Neuronal stem cell (in vitro differentiated cells): ENCODE measurements at regions not wholly inside any gene's neighbourhood (a gene's known extent, or its start where the extent isn't known, plus 50 kb on each side); places are given as distances from the start of the nearest gene placed in this dataset.
A peak's percentile ranks its signal among the peaks of the same experiment; 100 is the strongest.

Experiments
- DNase-seq: peaks from one replicate; pipeline ENCODE4 v3.0.0-alpha.2; 2013; ENCODE audit warnings: low spot score
- H2AFZ ChIP-seq: one replicate; pipeline ENCODE4 v1.6.1; 2013; ENCODE audit warnings: mild to moderate bottlenecking, low read length, inconsistent platforms
- H2AK5ac ChIP-seq: 2 replicates; pipeline ENCODE4 v1.6.1; 2013; ENCODE audit warnings: low read depth, mild to moderate bottlenecking, inconsistent platforms, low read length, moderate library complexity, mixed read lengths
- H2BK120ac ChIP-seq: 2 replicates; pipeline ENCODE4 v1.6.1; 2013; ENCODE audit warnings: low read depth, mild to moderate bottlenecking, inconsistent platforms, low read length, moderate library complexity, mixed read lengths
- H2BK12ac ChIP-seq: one replicate; pipeline ENCODE4 v1.6.1; 2013; ENCODE audit warnings: low read length, inconsistent platforms
- H2BK15ac ChIP-seq: 2 replicates; pipeline ENCODE4 v1.6.1; 2013; ENCODE audit warnings: mild to moderate bottlenecking, low read length, inconsistent platforms, mixed read lengths
- H2BK5ac ChIP-seq: one replicate; pipeline ENCODE4 v1.6.1; 2013; ENCODE audit warnings: inconsistent platforms, mild to moderate bottlenecking, low read length, moderate library complexity
- H3K14ac ChIP-seq: one replicate; pipeline ENCODE4 v1.6.1; 2013; ENCODE audit warnings: low read length, inconsistent platforms
- H3K18ac ChIP-seq: 2 replicates; pipeline ENCODE4 v1.6.1; 2013; ENCODE audit warnings: low read length, inconsistent platforms
- H3K23ac ChIP-seq: 2 replicates; pipeline ENCODE4 v1.6.1; 2013; ENCODE audit warnings: low read depth, mild to moderate bottlenecking, mixed read lengths, low read length, inconsistent platforms; ENCODE audit not compliant: poor library complexity
- H3K27ac ChIP-seq: replicated peaks from 3 replicates; pipeline ENCODE4 v1.5.1; 2013; ENCODE audit warnings: low read length, inconsistent platforms
- H3K27me3 ChIP-seq, 3 experiments: 2 replicates each; pipeline ENCODE4 v1.6.1; 2013; ENCODE audit warnings: low read length in 3 of 3, mild to moderate bottlenecking in 2 of 3, inconsistent platforms in 1 of 3, low read depth in 1 of 3, mixed read lengths in 1 of 3, moderate library complexity in 1 of 3; ENCODE audit not compliant: control insufficient read depth in 3 of 3, insufficient read depth in 3 of 3
- H3K36me3 ChIP-seq, 2 donors: replicated peaks in 1 of 2; 2 replicates each; pipeline ENCODE4 v1.6.1; 2013; ENCODE audit warnings: low read length in 2 of 2; ENCODE audit not compliant: control insufficient read depth in 2 of 2, insufficient read depth in 2 of 2
- H3K4ac ChIP-seq: 2 replicates; pipeline ENCODE4 v1.6.1; 2013; ENCODE audit warnings: inconsistent platforms, mild to moderate bottlenecking, low read length, moderate library complexity
- H3K4me1 ChIP-seq, 2 donors: 1 replicate in 1 of 2; 2 replicates in 1 of 2; pipeline ENCODE4 v1.6.1; 2013; ENCODE audit warnings: low read length in 2 of 2, low read depth in 1 of 2; ENCODE audit not compliant: control insufficient read depth in 2 of 2, insufficient read depth in 1 of 2
- H3K4me2 ChIP-seq: one replicate; pipeline ENCODE4 v1.6.1; 2013; ENCODE audit warnings: mild to moderate bottlenecking, low read length, inconsistent platforms; ENCODE audit not compliant: insufficient read depth, poor library complexity, severe bottlenecking
- H3K4me3 ChIP-seq, 2 donors: 2 replicates each; pipeline ENCODE4 v1.5.1; 2013; ENCODE audit warnings: low read length in 2 of 2, mild to moderate bottlenecking in 2 of 2, inconsistent platforms in 1 of 2, moderate library complexity in 1 of 2
- H3K79me1 ChIP-seq: one replicate; pipeline ENCODE4 v1.6.1; 2013; ENCODE audit warnings: low read depth, mild to moderate bottlenecking, inconsistent platforms, low read length, moderate library complexity
- H3K9ac ChIP-seq: one replicate; pipeline ENCODE4 v1.6.1; 2013; ENCODE audit warnings: mild to moderate bottlenecking, low read depth, low read length, inconsistent platforms; ENCODE audit not compliant: poor library complexity
- H3K9me3 ChIP-seq, 2 donors: replicated peaks in 1 of 2; 2 replicates each; pipeline versions ENCODE3 to v1.6.1; 2013; ENCODE audit warnings: low read length in 2 of 2, mild to moderate bottlenecking in 2 of 2, inconsistent platforms in 1 of 2, low read depth in 1 of 2, mixed read lengths in 1 of 2, moderate library complexity in 1 of 2; ENCODE audit not compliant: control insufficient read depth in 2 of 2, insufficient read depth in 1 of 2
- H4K8ac ChIP-seq: one replicate; pipeline ENCODE4 v1.6.1; 2013; ENCODE audit warnings: low read depth, mild to moderate bottlenecking, inconsistent platforms, low read length, moderate library complexity
- H4K91ac ChIP-seq: one replicate; pipeline ENCODE4 v1.6.1; 2013; ENCODE audit warnings: low read length, low read depth, mild to moderate bottlenecking, inconsistent platforms; ENCODE audit not compliant: poor library complexity
- WGBS, 2 donors: extraction: QIAGEN DNeasy Blood & Tissue Kit; methylation state at CpG; one replicate each; pipeline ENCODE4 v1.1.7; 2013; ENCODE audit warnings: missing lambda C conversion rate in 2 of 2, mixed read lengths in 1 of 2; ENCODE audit not compliant: insufficient read length in 2 of 2, insufficient replicate concordance in 1 of 2; ENCODE audit errors: extremely low coverage in 2 of 2; 5-methylcytosine and 5-hydroxymethylcytosine counted together

GRCh38 chr18:8942909-8943545, 159.5 kb upstream of the NDUFV2 start:
- DNase-seq = no peak
- Histone ChIP-seq H3K27ac (no peak overlapping the region), H2BK120ac (no peak overlapping the region), H3K36me3 (no peaks in the 10 kb centered on the region), H2AK5ac (no peak overlapping the region), H3K4me3 (no peak overlapping the region), H3K18ac (peak overlapping the region; percentile 66), H3K4ac (no peak overlapping the region), H3K4me1 (peaks cover 3% of the 10 kb centered on the region in 2 donors), H3K79me1 (no peaks in the 10 kb centered on the region), H2BK15ac (no peak overlapping the region), H2BK5ac (no peak overlapping the region), H2BK12ac (peak overlapping the region; percentile 82), H3K9me3 (peaks cover 0 to 16% of the 10 kb centered on the region in 2 donors), H3K23ac (no peak overlapping the region), H4K8ac (no peak overlapping the region), H4K91ac (no peak overlapping the region), H3K9ac (no peak overlapping the region), H3K14ac (no peak overlapping the region), H3K27me3 (no peaks in the 10 kb centered on the region), H2AFZ (no peak overlapping the region), H3K4me2 (no peak overlapping the region)
- no CpG with 5 or more reads among the region's 15 CpGs for WGBS, 2 donors

DNA sequence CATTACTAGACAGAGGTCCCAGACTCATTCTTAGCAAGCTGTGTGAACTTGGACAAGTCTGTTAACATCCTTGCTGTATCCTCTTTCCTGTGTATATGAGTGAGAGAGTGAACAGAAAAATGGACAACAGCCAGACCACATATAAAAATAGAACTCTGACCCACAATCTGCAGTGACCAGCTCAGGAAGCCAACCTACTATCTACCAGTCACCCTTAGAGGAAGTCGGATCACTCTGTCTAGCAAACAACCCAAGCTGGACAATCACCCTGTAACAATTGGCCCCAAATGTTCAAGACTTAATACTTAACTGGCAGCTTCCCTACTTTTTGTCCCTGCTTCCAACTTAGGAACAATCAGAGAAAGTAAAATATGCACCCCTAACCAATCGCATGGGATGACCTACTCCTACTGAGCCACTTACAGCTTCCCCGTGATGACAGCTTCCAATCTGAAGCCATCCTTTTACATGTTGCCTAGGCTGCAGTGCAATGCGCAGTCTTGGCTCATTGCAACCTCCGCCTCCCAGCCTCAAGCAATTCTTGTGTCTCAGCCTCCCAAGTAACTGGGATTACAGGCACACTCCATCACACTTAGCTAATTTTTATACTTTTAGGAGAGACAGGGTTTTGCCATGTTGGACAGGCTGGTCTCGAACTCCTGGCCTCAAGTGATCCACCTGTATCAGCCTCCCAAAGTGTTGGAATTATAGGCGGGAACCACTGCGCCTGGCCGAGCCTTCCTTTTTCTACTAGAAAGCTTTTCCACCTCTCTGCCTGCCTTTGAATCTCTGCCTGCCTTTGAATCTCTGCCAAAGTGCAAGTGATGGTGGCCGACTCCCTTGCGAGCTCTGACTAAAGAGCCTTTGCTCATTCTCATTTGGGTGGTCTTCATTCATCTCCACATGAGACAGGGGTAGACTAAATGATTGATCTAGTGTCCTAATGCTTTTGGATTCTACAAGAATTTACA, 158.3 kb upstream of the NDUFV2 start:
- H3K18ac ChIP-seq = no peak overlapping the region
- no peak overlapping the region for H3K4me3 ChIP-seq
- H2BK15ac ChIP-seq = no peak overlapping the region
- no peak overlapping the region for H2BK120ac ChIP-seq
- no peak overlapping the region for H2BK12ac ChIP-seq
- no peak overlapping the region for H3K9ac ChIP-seq
- no peak overlapping the region for H3K23ac ChIP-seq
- no peak overlapping the region for H2AK5ac ChIP-seq
- H3K9me3 ChIP-seq = peaks cover 0 to 16% of the 10 kb centered on the region in 2 donors
- no CpG with 5 or more reads among the region's 11 CpGs for WGBS, 2 donors
- H3K4me2 ChIP-seq = no peak overlapping the region
- no peak overlapping the region for H4K91ac ChIP-seq
- H2AFZ ChIP-seq = no peak overlapping the region
- H3K14ac ChIP-seq = no peak overlapping the region
- H4K8ac ChIP-seq = no peak overlapping the region
- no peaks in the 10 kb centered on the region for H3K36me3 ChIP-seq
- no peaks in the 10 kb centered on the region for H3K79me1 ChIP-seq
- H3K27ac ChIP-seq = no peak overlapping the region
- H3K4me1 ChIP-seq = peaks cover 8 to 9% of the 10 kb centered on the region in 2 donors
- no peak overlapping the region for H3K4ac ChIP-seq
- no peaks in the 10 kb centered on the region for H3K27me3 ChIP-seq
- no peak overlapping the region for H2BK5ac ChIP-seq
- DNase-seq = no peak

DNA sequence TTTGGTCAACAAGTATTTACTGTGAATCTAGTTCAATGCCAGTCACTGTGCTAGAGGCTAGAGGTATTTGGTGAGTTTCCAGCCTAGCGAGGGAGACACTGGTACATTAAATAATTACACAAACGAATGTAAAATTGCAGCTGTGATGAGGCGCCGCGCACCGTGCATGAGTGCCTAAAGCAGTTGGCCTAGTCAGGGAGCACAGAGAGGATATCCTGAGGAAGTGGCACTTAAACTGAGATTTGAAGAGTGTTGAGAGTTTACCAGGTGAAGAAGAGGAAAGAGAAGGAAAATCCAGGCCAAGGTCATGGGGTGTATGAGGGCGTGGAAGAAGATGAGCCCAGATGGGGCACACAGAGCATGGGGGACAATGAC, 157.6 kb upstream of the NDUFV2 start:
- Histone ChIP-seq H2BK12ac (no peak overlapping the region), H3K4me1 (peaks cover 9 to 10% of the 10 kb centered on the region in 2 donors), H3K79me1 (no peaks in the 10 kb centered on the region), H3K4me3 (no peak overlapping the region), H3K27ac (no peak overlapping the region), H2BK15ac (no peak overlapping the region), H2AFZ (no peak overlapping the region), H3K9ac (no peak overlapping the region), H3K4me2 (no peak overlapping the region), H3K23ac (no peak overlapping the region), H4K91ac (no peak overlapping the region), H2BK120ac (no peak overlapping the region), H3K27me3 (no peaks in the 10 kb centered on the region), H2AK5ac (no peak overlapping the region), H3K18ac (no peak overlapping the region), H3K9me3 (peaks cover 0 to 16% of the 10 kb centered on the region in 2 donors), H3K4ac (no peak overlapping the region), H2BK5ac (no peak overlapping the region), H3K14ac (no peak overlapping the region), H4K8ac (no peak overlapping the region), H3K36me3 (no peaks in the 10 kb centered on the region)
- DNase-seq = no peak
- WGBS, 2 donors = no CpG with 5 or more reads among the region's 7 CpGs

GRCh38 chr18:8945514-8945913, 157.0 kb upstream of the NDUFV2 start:
- Histone ChIP-seq H2AFZ (no peak overlapping the region), H3K18ac (no peak overlapping the region), H4K8ac (no peak overlapping the region), H3K36me3 (no peaks in the 10 kb centered on the region), H3K4ac (no peak overlapping the region), H3K9me3 (peaks cover 0 to 16% of the 10 kb centered on the region in 2 donors), H3K79me1 (no peaks in the 10 kb centered on the region), H2BK12ac (no peak overlapping the region), H3K4me3 (no peak overlapping the region), H3K27me3 (no peaks in the 10 kb centered on the region), H2BK120ac (no peak overlapping the region), H2BK5ac (no peak overlapping the region), H3K14ac (no peak overlapping the region), H3K9ac (no peak overlapping the region), H3K4me1 (peaks cover 9 to 11% of the 10 kb centered on the region in 2 donors), H2AK5ac (no peak overlapping the region), H3K4me2 (no peak overlapping the region), H4K91ac (no peak overlapping the region), H2BK15ac (no peak overlapping the region), H3K27ac (no peak overlapping the region), H3K23ac (no peak overlapping the region)
- WGBS, 2 donors = no CpG with 5 or more reads among the region's 2 CpGs
- no peak for DNase-seq
